Immature natural killer cell (primary cell): ENCODE measurements at regions not wholly inside any gene's neighbourhood (a gene's known extent, or its start where the extent isn't known, plus 50 kb on each side); places are given as distances from the start of the nearest gene placed in this dataset.
"Not testable (repeated sequence)": the region's sequence is repeated elsewhere in the genome, so short reads cannot be mapped to it uniquely, and the experiment has no call there.

Source experiments
- DNase-seq, 3 donors: peaks; one replicate each; pipeline ENCODE4 v3.0.0; 2022; ENCODE audit warnings: mixed read lengths in 1 of 3
- H3K27ac Mint-ChIP-seq, 6 donors: one replicate each; pipeline ENCODE4 v1.8.0; 2020; ENCODE audit warnings: mixed read lengths in 6 of 6, mild to moderate bottlenecking in 5 of 6, inconsistent platforms in 4 of 6, moderate library complexity in 3 of 6
- H3K27me3 Mint-ChIP-seq, 3 donors: one replicate each; pipeline ENCODE4 v1.8.0; 2020 to 2021; ENCODE audit warnings: low read depth in 3 of 3, mild to moderate bottlenecking in 3 of 3, mixed read lengths in 3 of 3, moderate library complexity in 3 of 3, inconsistent platforms in 1 of 3
- H3K36me3 Mint-ChIP-seq, 3 donors: one replicate each; pipeline ENCODE4 v1.8.0; 2020; ENCODE audit warnings: mixed read lengths in 3 of 3, inconsistent platforms in 2 of 3, mild to moderate bottlenecking in 2 of 3
- H3K4me1 Mint-ChIP-seq, 2 donors: one replicate each; pipeline ENCODE4 v1.8.0; 2020; ENCODE audit warnings: inconsistent platforms in 2 of 2, mild to moderate bottlenecking in 2 of 2, mixed read lengths in 2 of 2, moderate library complexity in 1 of 2
- H3K4me3 Mint-ChIP-seq, 5 donors: one replicate each; pipeline ENCODE4 v1.8.0; 2020; ENCODE audit warnings: mild to moderate bottlenecking in 5 of 5, mixed read lengths in 5 of 5, inconsistent platforms in 3 of 5, moderate library complexity in 3 of 5
- H3K9me3 Mint-ChIP-seq, 6 donors: one replicate each; pipeline ENCODE4 v1.8.0; 2020; ENCODE audit warnings: mild to moderate bottlenecking in 6 of 6, mixed read lengths in 6 of 6, inconsistent platforms in 4 of 6, moderate library complexity in 3 of 6

- H3K27ac Mint-ChIP-seq, H3K27me3 Mint-ChIP-seq, H3K9me3 Mint-ChIP-seq, DNase-seq, H3K4me1 Mint-ChIP-seq, H3K4me3 Mint-ChIP-seq, H3K36me3 Mint-ChIP-seq: not testable (repeated sequence)
Measured at GRCh38 chr1:149213673-149214072, 110.3 kb upstream of the NBPF9 start.

DNA sequence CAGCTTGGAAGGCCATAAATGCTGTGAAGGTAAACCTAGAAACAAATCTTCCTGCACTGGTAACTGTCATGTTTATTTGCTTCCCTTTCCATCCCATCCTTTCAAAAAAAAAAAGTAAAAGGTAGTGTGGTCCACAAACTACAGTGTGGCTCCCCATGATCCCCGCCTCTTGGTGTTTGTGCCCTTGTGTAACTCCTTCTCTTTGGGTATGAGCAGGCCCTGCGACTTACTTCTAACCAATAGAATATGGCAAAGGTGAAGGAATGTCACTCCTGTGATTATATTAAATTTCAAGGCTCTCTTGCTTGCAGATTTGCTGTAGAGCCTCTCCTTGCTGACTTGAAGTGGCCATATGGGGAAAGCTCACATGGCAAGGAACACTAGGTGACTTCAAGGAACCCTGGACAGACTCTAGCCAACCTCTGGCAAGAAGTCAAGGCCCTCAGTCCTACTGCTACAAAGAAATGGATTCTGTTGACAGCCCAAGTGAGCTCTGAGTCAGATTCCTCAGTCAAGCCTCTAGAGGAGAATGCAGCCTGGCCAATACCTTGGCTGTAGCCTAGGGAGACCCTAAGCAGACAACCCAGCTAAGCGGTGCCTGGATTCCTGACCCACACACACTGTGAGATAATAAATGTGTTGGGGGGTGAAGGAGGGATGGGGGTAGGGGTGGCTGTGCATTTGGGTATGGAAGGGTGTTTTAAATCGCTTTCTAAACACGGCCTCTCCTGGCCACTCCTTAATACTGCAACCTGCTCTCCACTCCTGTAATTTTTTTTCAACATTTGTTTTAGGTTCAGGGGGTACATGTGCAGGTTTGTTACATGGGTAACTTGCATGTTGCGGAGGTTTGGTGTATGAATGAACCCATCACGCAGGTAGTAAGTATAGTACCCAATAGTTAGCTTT lies 115.0 kb upstream of the NBPF9 start:
- H3K36me3 Mint-ChIP-seq, H3K9me3 Mint-ChIP-seq, DNase-seq, H3K4me3 Mint-ChIP-seq, H3K27me3 Mint-ChIP-seq, H3K4me1 Mint-ChIP-seq, H3K27ac Mint-ChIP-seq: not testable (repeated sequence)

GRCh38 chr1:149219539-149219938 lies 116.2 kb upstream of the NBPF9 start:
- not testable (repeated sequence) for H3K9me3 Mint-ChIP-seq, H3K27ac Mint-ChIP-seq, DNase-seq, H3K4me3 Mint-ChIP-seq, H3K27me3 Mint-ChIP-seq, H3K4me1 Mint-ChIP-seq, H3K36me3 Mint-ChIP-seq

DNA sequence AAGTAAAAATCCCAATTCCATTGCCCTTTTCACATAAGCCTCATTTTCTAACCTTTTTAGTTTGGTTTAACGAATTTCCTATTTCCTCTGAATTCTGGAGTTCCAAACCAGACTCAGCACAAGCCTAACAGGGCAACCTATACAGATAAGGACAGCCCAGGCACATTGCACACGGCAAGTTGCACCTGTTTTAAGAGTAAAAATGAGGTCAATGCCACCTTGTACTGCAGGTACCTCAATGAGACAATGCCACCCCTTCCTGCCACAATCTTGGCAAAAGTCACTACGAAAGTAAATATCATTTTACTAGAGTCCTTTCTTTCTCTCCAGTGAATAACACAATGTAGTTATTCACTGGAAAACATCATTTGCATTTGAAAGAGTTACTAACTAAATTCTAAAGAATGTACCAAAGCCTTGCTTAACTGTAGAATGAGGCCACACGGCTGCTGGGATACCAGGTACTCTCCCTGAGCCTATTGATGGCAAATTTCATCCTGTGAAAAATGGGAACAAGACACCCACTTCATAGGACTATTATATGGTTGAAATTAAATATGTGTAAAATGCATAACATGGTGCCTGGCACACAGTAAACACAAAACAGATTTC lies 117.2 kb upstream of the NBPF9 start:
- not testable (repeated sequence) for H3K27ac Mint-ChIP-seq, H3K36me3 Mint-ChIP-seq, H3K27me3 Mint-ChIP-seq, DNase-seq, H3K4me3 Mint-ChIP-seq, H3K4me1 Mint-ChIP-seq, H3K9me3 Mint-ChIP-seq

DNA sequence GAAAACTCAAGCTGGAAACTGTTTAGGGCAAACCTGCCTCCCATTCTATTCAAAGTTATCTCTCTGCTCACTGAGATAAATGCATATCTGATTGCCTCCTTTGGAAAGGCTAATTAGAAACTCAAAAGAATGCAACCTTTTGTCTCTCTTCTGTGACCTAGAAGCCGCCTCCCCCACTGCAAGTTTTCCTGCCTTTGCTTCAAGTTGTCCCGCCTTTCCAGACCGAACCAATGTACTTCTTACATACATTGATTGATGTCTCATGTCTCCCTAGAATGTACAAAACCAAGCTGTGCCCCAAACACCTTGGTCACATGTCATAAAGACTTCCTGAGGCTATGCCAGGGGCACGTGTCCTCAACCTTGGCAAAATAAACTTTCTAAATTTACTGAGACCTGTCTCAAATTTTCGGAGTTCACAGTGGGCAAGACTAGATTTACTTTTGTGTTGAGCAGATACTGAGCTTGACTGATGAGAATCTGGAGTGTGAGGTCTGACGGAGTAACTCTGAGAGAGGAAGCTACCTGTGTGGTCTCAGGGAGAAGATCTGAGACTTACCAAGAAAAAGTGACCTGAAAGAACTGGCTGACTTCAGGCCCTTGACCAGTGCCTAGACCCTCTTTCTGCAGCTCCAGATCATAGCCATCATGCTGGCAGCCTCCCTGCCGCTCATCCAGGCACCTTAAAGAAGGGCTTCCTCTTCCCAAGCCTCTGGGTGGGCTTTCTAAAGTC lies 124.7 kb upstream of the NBPF9 start:
- not testable (repeated sequence) for H3K4me3 Mint-ChIP-seq, H3K4me1 Mint-ChIP-seq, H3K36me3 Mint-ChIP-seq, H3K27me3 Mint-ChIP-seq, DNase-seq, H3K27ac Mint-ChIP-seq, H3K9me3 Mint-ChIP-seq

DNA sequence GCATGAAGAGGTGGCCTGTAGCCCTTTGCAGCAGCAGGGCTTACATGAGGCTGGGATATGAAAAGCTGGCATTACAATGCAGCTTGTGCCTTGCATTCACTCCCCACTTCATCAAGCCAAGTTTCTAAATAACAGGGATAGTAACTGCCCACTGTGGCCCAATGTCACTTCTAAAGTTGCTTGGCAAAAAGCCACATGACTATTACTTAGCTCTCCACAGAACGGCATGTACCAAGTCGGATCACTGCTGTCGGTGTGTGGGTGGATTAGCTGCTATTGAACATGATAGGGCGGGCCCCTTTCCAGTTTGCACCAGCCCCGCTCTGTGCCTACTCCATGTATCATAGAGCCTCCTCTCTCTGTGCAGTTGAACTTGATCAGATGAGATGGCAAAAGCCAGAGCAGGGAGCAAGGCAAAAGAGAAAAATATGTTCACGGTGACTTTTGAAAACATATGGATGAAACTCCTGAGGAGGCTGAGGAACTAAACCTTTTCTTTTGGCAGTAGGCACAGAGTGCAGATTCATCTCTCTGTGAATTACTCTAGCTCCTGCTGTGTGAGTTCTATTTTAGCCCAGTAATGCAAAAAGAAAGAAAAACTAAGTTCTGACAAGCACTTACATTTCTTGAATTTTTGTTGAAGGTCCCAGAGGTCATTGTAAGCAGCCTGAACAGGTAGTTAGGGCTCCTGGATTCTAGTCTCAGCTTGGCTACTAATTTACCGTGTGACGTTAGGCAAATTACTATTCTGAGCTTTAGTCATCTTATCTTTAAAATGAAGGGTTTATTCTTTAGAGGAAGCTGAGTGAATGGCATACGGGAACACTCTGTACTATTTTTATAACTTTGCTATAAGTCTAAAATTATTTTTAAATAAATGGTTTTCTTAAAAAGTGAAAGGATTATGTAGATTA lies 125.6 kb upstream of the NBPF9 start:
- H3K9me3 Mint-ChIP-seq, DNase-seq, H3K27me3 Mint-ChIP-seq, H3K4me3 Mint-ChIP-seq, H3K36me3 Mint-ChIP-seq, H3K27ac Mint-ChIP-seq, H3K4me1 Mint-ChIP-seq: not testable (repeated sequence)

DNA sequence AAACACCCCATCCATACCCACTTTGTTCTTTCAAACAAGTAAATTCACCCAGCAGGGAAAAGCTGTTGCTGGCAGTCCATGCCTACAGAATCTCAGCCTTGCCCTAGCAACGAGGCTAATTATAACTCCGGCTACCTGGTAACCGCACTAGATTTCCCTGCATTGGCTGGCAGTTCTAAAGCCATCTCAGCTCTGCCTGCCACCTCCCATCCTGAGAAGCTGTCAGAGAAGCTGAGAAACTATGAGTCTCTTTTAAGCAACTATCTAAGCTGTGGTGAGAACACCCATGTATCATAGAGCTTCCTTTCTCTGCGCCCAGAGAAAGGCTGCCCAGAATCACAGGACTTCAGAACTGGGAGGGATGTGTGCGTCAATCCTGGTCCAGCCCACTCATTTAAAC lies 126.5 kb upstream of the NBPF9 start:
- not testable (repeated sequence) for H3K36me3 Mint-ChIP-seq, H3K9me3 Mint-ChIP-seq, H3K27ac Mint-ChIP-seq, H3K4me1 Mint-ChIP-seq, H3K27me3 Mint-ChIP-seq, DNase-seq, H3K4me3 Mint-ChIP-seq

DNA sequence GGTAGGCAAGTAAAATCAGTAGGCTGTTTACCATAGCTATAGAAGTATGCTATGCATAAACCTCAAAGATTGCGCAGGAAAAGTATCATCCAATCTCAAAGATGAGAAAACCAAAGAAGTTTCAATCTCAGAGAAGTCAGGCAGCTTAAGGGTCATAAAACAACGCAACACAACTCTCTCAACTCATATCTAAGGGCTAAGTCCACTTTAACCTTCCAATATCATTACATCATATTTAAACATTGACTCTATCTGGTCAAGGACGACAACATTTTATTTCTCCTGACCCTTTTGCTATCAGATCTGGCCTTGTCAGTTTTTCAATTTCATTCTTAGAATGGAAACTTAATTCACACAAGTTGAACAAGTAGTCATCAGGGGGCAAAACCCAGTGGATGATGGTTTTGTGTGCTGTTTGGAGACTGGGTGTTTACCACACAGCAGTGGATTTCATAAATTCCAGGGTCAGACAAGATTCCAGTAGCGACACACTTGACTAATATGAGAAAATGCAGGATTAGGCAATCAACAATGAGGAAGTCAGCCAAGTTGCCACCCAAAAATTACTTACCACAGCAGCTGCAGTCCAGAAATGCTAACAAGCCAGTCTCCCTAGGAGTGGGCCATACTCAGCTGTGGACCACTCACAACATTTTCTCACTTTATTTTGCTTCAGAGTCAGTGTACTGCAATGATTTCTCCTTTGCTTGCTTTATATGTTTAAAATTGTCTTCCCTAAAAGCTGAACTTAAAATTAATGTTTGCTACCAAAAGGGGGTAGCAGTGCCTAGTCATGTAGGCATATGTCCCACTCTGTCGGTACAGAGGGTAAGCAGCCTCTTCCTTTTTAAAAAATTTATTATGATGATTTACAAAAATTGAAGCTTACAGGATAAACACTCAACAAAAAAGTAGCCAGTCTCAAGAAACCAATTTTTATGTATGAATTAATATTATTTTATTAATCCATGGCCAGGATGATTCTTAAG lies 131.9 kb upstream of the NBPF9 start:
- not testable (repeated sequence) for H3K27me3 Mint-ChIP-seq, H3K4me3 Mint-ChIP-seq, H3K27ac Mint-ChIP-seq, DNase-seq, H3K36me3 Mint-ChIP-seq, H3K9me3 Mint-ChIP-seq, H3K4me1 Mint-ChIP-seq

DNA sequence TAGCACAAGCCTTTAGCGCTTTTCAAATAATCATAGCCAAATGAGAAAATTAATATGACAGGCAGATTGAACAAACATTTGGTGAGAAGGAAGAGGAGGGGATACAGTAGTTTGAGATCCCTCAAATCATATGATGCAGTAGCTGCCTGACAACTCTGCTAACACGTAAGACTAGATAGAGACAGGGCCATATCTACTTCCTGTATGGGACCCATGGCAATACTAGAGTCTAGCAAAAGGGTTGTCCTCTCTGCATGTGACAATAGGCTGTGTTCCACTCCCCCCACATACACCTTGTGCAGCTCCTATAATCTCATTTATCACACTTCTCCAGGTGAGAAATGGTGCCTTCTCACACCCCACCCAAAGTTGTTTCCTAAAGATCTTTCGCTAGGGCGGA lies 134.2 kb upstream of the NBPF9 start:
- H3K27me3 Mint-ChIP-seq, H3K27ac Mint-ChIP-seq, DNase-seq, H3K9me3 Mint-ChIP-seq, H3K36me3 Mint-ChIP-seq, H3K4me3 Mint-ChIP-seq, H3K4me1 Mint-ChIP-seq: not testable (repeated sequence)

DNA sequence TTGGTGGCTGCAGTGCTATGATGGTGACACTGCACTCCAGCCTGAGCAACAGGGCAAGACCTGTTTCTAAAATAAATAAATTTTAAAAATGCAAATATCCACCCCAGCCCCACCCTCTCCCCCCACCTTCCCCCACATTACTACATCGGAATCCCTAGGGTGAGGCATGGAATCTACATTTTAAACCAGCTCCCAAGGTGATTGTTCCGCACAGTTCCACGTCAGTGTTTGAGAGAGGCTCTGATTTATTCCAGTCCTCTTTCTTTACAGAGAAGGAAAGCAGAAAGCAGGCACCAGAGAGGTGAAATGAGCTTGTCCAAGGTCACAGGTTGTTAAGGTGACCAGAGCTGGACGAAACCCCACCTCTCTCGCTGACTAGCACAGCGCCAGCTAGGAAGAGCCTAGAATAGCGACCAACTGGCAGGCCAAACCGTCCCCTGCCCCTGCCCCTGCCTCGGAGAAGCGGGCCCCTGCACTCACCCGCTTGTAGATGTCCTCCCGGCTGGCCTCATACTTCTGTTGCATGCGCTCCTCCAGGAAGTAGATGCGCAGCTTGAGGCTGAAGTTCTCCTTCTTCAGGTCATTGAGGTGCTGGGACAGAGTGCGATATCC lies 136.7 kb upstream of the NBPF9 start:
- H3K36me3 Mint-ChIP-seq, H3K4me1 Mint-ChIP-seq, H3K9me3 Mint-ChIP-seq, DNase-seq, H3K27me3 Mint-ChIP-seq, H3K4me3 Mint-ChIP-seq, H3K27ac Mint-ChIP-seq: not testable (repeated sequence)

GRCh38 chr1:149240530-149240929 lies 137.2 kb upstream of the NBPF9 start:
- H3K4me1 Mint-ChIP-seq, H3K36me3 Mint-ChIP-seq, DNase-seq, H3K27me3 Mint-ChIP-seq, H3K27ac Mint-ChIP-seq, H3K9me3 Mint-ChIP-seq, H3K4me3 Mint-ChIP-seq: not testable (repeated sequence)

DNA sequence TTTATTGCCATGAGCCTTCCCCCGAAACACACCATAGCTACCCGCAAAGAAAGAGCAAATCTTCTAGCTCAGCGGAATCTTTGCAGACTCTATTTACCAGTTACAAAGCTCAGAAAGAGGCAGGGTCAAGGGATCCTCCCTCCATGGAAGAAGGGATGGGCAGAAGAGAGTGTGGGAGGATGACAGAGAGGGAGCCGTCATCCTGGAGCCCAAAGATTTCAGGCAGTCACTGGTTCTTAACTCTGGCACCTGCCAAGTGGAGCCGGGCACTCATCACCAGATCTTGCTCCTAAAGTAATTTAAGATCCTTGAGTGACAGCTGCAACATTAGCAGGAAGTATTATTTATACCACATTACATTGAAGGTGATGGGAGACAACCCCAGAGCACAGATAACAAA lies 137.9 kb upstream of the NBPF9 start:
- H3K36me3 Mint-ChIP-seq, H3K4me1 Mint-ChIP-seq, DNase-seq, H3K9me3 Mint-ChIP-seq, H3K27ac Mint-ChIP-seq, H3K27me3 Mint-ChIP-seq, H3K4me3 Mint-ChIP-seq: not testable (repeated sequence)

GRCh38 chr1:149243572-149243971 lies 140.2 kb upstream of the NBPF9 start:
- not testable (repeated sequence) for H3K36me3 Mint-ChIP-seq, DNase-seq, H3K27ac Mint-ChIP-seq, H3K4me1 Mint-ChIP-seq, H3K9me3 Mint-ChIP-seq, H3K4me3 Mint-ChIP-seq, H3K27me3 Mint-ChIP-seq
